Small intestine (tissue), 7 donors: ENCODE measurements at regions not wholly inside any gene's neighbourhood (a gene's known extent, or its start where the extent isn't known, plus 50 kb on each side); places are given as distances from the start of the nearest gene placed in this dataset.

Experiments used
- DNase-seq, 2 donors: peaks; one replicate each; pipeline versions ENCODE4 v3.0.0 to v3.0.0-alpha.2; 2013
- FAIRE-seq: peaks from 2 replicates; lab custom pipeline; 2012; peaks lifted over from hg19 to GRCh38; lab: Jason Lieb, UNC
- H3K27ac ChIP-seq, 3 donors: one replicate each; pipeline ENCODE4 v1.5.1; 2013; ENCODE audit warnings: low read length in 2 of 3, mild to moderate bottlenecking in 2 of 3, control low read depth in 1 of 3, inconsistent platforms in 1 of 3, low read depth in 1 of 3, moderate library complexity in 1 of 3
- H3K27me3 ChIP-seq, 3 donors: one replicate each; pipeline ENCODE4 v1.6.1; 2013; ENCODE audit warnings: low read length in 3 of 3, inconsistent platforms in 1 of 3; ENCODE audit not compliant: control insufficient read depth in 3 of 3, insufficient read depth in 3 of 3
- H3K36me3 ChIP-seq, 3 donors: one replicate each; pipeline ENCODE4 v1.6.1; 2013; ENCODE audit warnings: low read length in 3 of 3, inconsistent platforms in 1 of 3, low read depth in 1 of 3, mild to moderate bottlenecking in 1 of 3, moderate library complexity in 1 of 3; ENCODE audit not compliant: control insufficient read depth in 3 of 3, insufficient read depth in 2 of 3
- H3K4me1 ChIP-seq, 3 donors: one replicate each; pipeline ENCODE4 v1.6.1; 2013; ENCODE audit warnings: low read length in 2 of 3, inconsistent platforms in 1 of 3, low read depth in 1 of 3, mild to moderate bottlenecking in 1 of 3, moderate library complexity in 1 of 3; ENCODE audit not compliant: control insufficient read depth in 3 of 3, insufficient read depth in 2 of 3
- H3K4me3 ChIP-seq, 3 donors: one replicate each; pipeline ENCODE4 v1.5.1; 2013; ENCODE audit warnings: low read length in 3 of 3, control low read depth in 1 of 3, inconsistent platforms in 1 of 3, low read depth in 1 of 3, mild to moderate bottlenecking in 1 of 3, moderate library complexity in 1 of 3
- H3K9me3 ChIP-seq, 2 donors: one replicate each; pipeline ENCODE4 v1.6.1; 2013; ENCODE audit warnings: low read depth in 1 of 2, low read length in 1 of 2; ENCODE audit not compliant: control insufficient read depth in 2 of 2, insufficient read depth in 1 of 2
- WGBS, 3 donors: extraction: QIAGEN DNeasy Blood & Tissue Kit; methylation state at CpG; one replicate each; pipeline ENCODE4 v1.1.7; 2013; 5-methylcytosine and 5-hydroxymethylcytosine counted together
- donor health status: healthy with polysubstance abuse.
- donor health status: control.
- donor health status: control.
- donor health status: Bipolar disorder and iron deficiency.
- donor health status: healthy.

- Histone ChIP-seq H3K4me1 (no peaks in the 10 kb centered on the region), H3K27ac (no peak overlapping the region), H3K27me3 (no peaks in the 10 kb centered on the region), H3K36me3 (peaks cover 0 to 2% (median 0%) of the 10 kb centered on the region in 3 donors), H3K9me3 (peaks cover 0 to 11% of the 10 kb centered on the region in 2 donors), H3K4me3 (no peak overlapping the region)
- no peak for DNase-seq
- no peak for FAIRE-seq
- WGBS, 3 donors: 74 to 81% (median 76%) methylated on average over 3 of the region's 3 CpGs
These were observed 257.1 kb upstream of the NDST4 start for GRCh38 chr4:115370490-115370889.

GRCh38 chr4:115370012-115370411 lies 256.6 kb upstream of the NDST4 start:
- FAIRE-seq (no peak), DNase-seq (no peak)
- 85 to 92% (median 91%) methylated on average over 3 of the region's 3 CpGs for WGBS, 3 donors
- Histone ChIP-seq H3K4me3 (no peak overlapping the region), H3K27ac (no peak overlapping the region), H3K27me3 (no peaks in the 10 kb centered on the region), H3K9me3 (peaks cover 0 to 16% of the 10 kb centered on the region in 2 donors), H3K4me1 (no peaks in the 10 kb centered on the region), H3K36me3 (peaks cover 0 to 2% (median 0%) of the 10 kb centered on the region in 3 donors)

- Histone ChIP-seq H3K36me3 (peaks cover 0 to 2% (median 0%) of the 10 kb centered on the region in 3 donors), H3K4me3 (no peak overlapping the region), H3K27ac (no peak overlapping the region), H3K9me3 (peaks cover 0 to 16% of the 10 kb centered on the region in 2 donors), H3K27me3 (no peaks in the 10 kb centered on the region), H3K4me1 (no peaks in the 10 kb centered on the region)
- WGBS, 3 donors: 79 to 87% (median 85%) methylated on average over 4 of the region's 4 CpGs
- DNase-seq: no peak
- no peak for FAIRE-seq
These were observed 253.0 kb upstream of the NDST4 start for GRCh38 chr4:115366390-115366789.

- 74 to 89% (median 84%) methylated on average over 3 of the region's 3 CpGs for WGBS, 3 donors
- no peaks in the 10 kb centered on the region for H3K4me1 ChIP-seq
- no peak for FAIRE-seq
- peaks cover 0 to 16% of the 10 kb centered on the region in 2 donors for H3K9me3 ChIP-seq
- no peak overlapping the region for H3K4me3 ChIP-seq
- no peak for DNase-seq
- no peaks in the 10 kb centered on the region for H3K27me3 ChIP-seq
- peaks cover 0 to 2% (median 0%) of the 10 kb centered on the region in 3 donors for H3K36me3 ChIP-seq
- no peak overlapping the region for H3K27ac ChIP-seq
These were observed 251.8 kb upstream of the NDST4 start for GRCh38 chr4:115365185-115365584.

GRCh38 chr4:115361781-115362180 lies 248.4 kb upstream of the NDST4 start:
- no peaks in the 10 kb centered on the region for H3K4me1 ChIP-seq
- FAIRE-seq: no peak
- H3K27ac ChIP-seq: no peak overlapping the region
- no peaks in the 10 kb centered on the region for H3K27me3 ChIP-seq
- peaks cover 0 to 16% of the 10 kb centered on the region in 2 donors for H3K9me3 ChIP-seq
- no peak overlapping the region for H3K4me3 ChIP-seq
- no peak for DNase-seq
- H3K36me3 ChIP-seq: peaks cover 0 to 2% (median 0%) of the 10 kb centered on the region in 3 donors

- H3K4me1 ChIP-seq: no peaks in the 10 kb centered on the region
- DNase-seq (no peak), FAIRE-seq (no peak)
- WGBS, 3 donors: 19 to 51% (median 26%) methylated on average over 2 of the region's 2 CpGs
- H3K27me3 ChIP-seq: no peaks in the 10 kb centered on the region
- no peak overlapping the region for H3K27ac ChIP-seq
- H3K4me3 ChIP-seq: no peak overlapping the region
- H3K9me3 ChIP-seq: peaks cover 0 to 4% of the 10 kb centered on the region in 2 donors
- H3K36me3 ChIP-seq: no peaks in the 10 kb centered on the region
These were observed 247.0 kb upstream of the NDST4 start for GRCh38 chr4:115360431-115360830.

GRCh38 chr4:115357776-115358175 lies 244.4 kb upstream of the NDST4 start:
- H3K27me3 ChIP-seq: no peaks in the 10 kb centered on the region
- FAIRE-seq (no peak), DNase-seq (no peak)
- H3K4me1 ChIP-seq: no peaks in the 10 kb centered on the region
- H3K4me3 ChIP-seq: no peak overlapping the region
- H3K36me3 ChIP-seq: no peaks in the 10 kb centered on the region
- peaks cover 0 to 6% of the 10 kb centered on the region in 2 donors for H3K9me3 ChIP-seq
- H3K27ac ChIP-seq: no peak overlapping the region

GRCh38 chr4:115356176-115356575 lies 242.8 kb upstream of the NDST4 start:
- DNase-seq (no peak), FAIRE-seq (no peak)
- WGBS, 3 donors: 84 to 90% (median 88%) methylated on average over 5 of the region's 5 CpGs
- Histone ChIP-seq H3K4me3 (no peak overlapping the region), H3K9me3 (peaks cover 0 to 6% of the 10 kb centered on the region in 2 donors), H3K27me3 (no peaks in the 10 kb centered on the region), H3K36me3 (no peaks in the 10 kb centered on the region), H3K4me1 (no peaks in the 10 kb centered on the region), H3K27ac (no peak overlapping the region)

GRCh38 chr4:115355329-115355728 lies 241.9 kb upstream of the NDST4 start:
- Histone ChIP-seq H3K36me3 (no peaks in the 10 kb centered on the region), H3K27ac (no peak overlapping the region), H3K4me1 (no peaks in the 10 kb centered on the region), H3K27me3 (no peaks in the 10 kb centered on the region), H3K4me3 (no peak overlapping the region), H3K9me3 (peaks cover 0 to 6% of the 10 kb centered on the region in 2 donors)
- DNase-seq (no peak), FAIRE-seq (no peak)
- WGBS, 3 donors: 72 to 95% (median 88%) methylated on average over 3 of the region's 3 CpGs
